IMR-90 (cell line): ENCODE measurements at regions not wholly inside any gene's neighbourhood (a gene's known extent, or its start where the extent isn't known, plus 50 kb on each side); places are given as distances from the start of the nearest gene placed in this dataset.

ENCODE experiments used
- ATAC-seq: fragments of 200-7000 bp; cut with Tn5 transposase; 2 replicates; pipeline ENCODE4 v1.9.1; 2020; ENCODE audit warnings: low read depth, mild to moderate bottlenecking, moderate library complexity
- BruUV-seq: library from RNA; stranded (reverse); fragments of 400-500 nt; replicated peaks from 2 replicates; lab custom pipeline; 2021; lab: Mats Ljungman, UMichigan
- CTCF ChIA-PET: fragments of 300-600 bp; formaldehyde crosslinking; extraction: SDS; loops from one replicate; lab custom pipeline; 2021; ENCODE audit warnings: antibody characterized with exemption; lab: Yijun Ruan, JAX
- POLR2A ChIA-PET: fragments of 300-600 bp; sonication (Branson Sonifier 250); formaldehyde crosslinking; loops from one replicate; lab custom pipeline; 2022; ENCODE audit warnings: antibody characterized with exemption; ENCODE audit not compliant: unreplicated experiment; lab: Charles Lee
- DNase-seq: peaks from one replicate; pipeline ENCODE4 v3.0.0; 2013
- H2AFZ ChIP-seq: replicated peaks from 2 replicates; pipeline ENCODE3; 2013; ENCODE audit warnings: low read length, mild to moderate bottlenecking; ENCODE audit not compliant: poor library complexity
- H2AK5ac ChIP-seq: 2 replicates; pipeline ENCODE4 v1.6.1; 2013; ENCODE audit warnings: low read depth, low read length, inconsistent platforms
- H2AK9ac ChIP-seq: replicated peaks from 2 replicates; pipeline ENCODE3; 2013; ENCODE audit warnings: mild to moderate bottlenecking, low read depth, low read length, moderate library complexity; ENCODE audit not compliant: poor library complexity
- H2BK120ac ChIP-seq: 2 replicates; pipeline ENCODE4 v1.6.1; 2013; ENCODE audit warnings: low read depth, low read length, inconsistent platforms
- H2BK15ac ChIP-seq: 3 replicates; pipeline ENCODE4 v1.6.1; 2013; ENCODE audit warnings: low read depth, low read length, inconsistent platforms
- H2BK20ac ChIP-seq: 2 replicates; pipeline ENCODE4 v1.6.1; 2013; ENCODE audit warnings: low read depth, mild to moderate bottlenecking, inconsistent platforms, low read length, moderate library complexity
- H2BK5ac ChIP-seq: 2 replicates; pipeline ENCODE4 v1.6.1; 2013; ENCODE audit warnings: mild to moderate bottlenecking, low read depth, low read length, inconsistent platforms; ENCODE audit not compliant: poor library complexity, severe bottlenecking
- H3K14ac ChIP-seq: replicated peaks from 2 replicates; pipeline ENCODE4 v1.6.1; 2013; ENCODE audit warnings: low read depth, low read length, inconsistent platforms
- H3K18ac ChIP-seq: 2 replicates; pipeline ENCODE4 v1.6.1; 2013; ENCODE audit warnings: low read depth, low read length, control low read depth
- H3K23ac ChIP-seq: 2 replicates; pipeline ENCODE4 v1.6.1; 2013; ENCODE audit warnings: low read depth, low read length, inconsistent platforms
- H3K27ac ChIP-seq: 2 replicates; pipeline ENCODE4 v1.5.1; 2013; ENCODE audit warnings: mild to moderate bottlenecking, control low read depth, low read length; ENCODE audit not compliant: insufficient read depth
- H3K27me3 ChIP-seq: 2 replicates; pipeline ENCODE4 v1.6.1; 2013; ENCODE audit warnings: low read length; ENCODE audit not compliant: control insufficient read depth, insufficient read depth
- H3K36me3 ChIP-seq: 2 replicates; pipeline ENCODE4 v1.6.1; 2013; ENCODE audit warnings: low read length, mixed read lengths; ENCODE audit not compliant: control insufficient read depth, insufficient read depth
- H3K4ac ChIP-seq: 2 replicates; pipeline ENCODE4 v1.6.1; 2013; ENCODE audit warnings: low read depth, low read length, inconsistent platforms
- H3K4me1 ChIP-seq: 2 replicates; pipeline ENCODE4 v1.6.1; 2013; ENCODE audit warnings: low read length, mixed read lengths; ENCODE audit not compliant: control insufficient read depth, insufficient read depth
- H3K4me2 ChIP-seq: 2 replicates; pipeline ENCODE4 v1.6.1; 2013; ENCODE audit warnings: low read depth, mild to moderate bottlenecking, control low read depth, low read length, moderate library complexity
- H3K4me3 ChIP-seq: 2 replicates; pipeline ENCODE4 v1.5.1; 2013; ENCODE audit warnings: low read depth, mild to moderate bottlenecking, control low read depth, low read length, moderate library complexity; ENCODE audit not compliant: insufficient read depth
- H3K56ac ChIP-seq: 2 replicates; pipeline ENCODE4 v1.6.1; 2013; ENCODE audit warnings: low read length, inconsistent platforms; ENCODE audit not compliant: insufficient read depth; ENCODE audit errors: extremely low read depth
- H3K79me1 ChIP-seq, 2 experiments: 2 replicates each; pipeline ENCODE4 v1.6.1; 2013; ENCODE audit warnings: low read length in 2 of 2, inconsistent platforms in 1 of 2, low read depth in 1 of 2
- H3K9ac ChIP-seq: 2 replicates; pipeline ENCODE4 v1.6.1; 2013; ENCODE audit warnings: low read depth, low read length, control low read depth
- H3K9me1 ChIP-seq: 2 replicates; pipeline ENCODE4 v1.6.1; 2013; ENCODE audit warnings: low read length, inconsistent platforms; ENCODE audit not compliant: insufficient read depth
- H3K9me3 ChIP-seq: 2 replicates; pipeline ENCODE4 v1.6.1; 2013; ENCODE audit warnings: low read length; ENCODE audit not compliant: control insufficient read depth, insufficient read depth
- H4K20me1 ChIP-seq: 2 replicates; pipeline ENCODE4 v1.6.1; 2013; ENCODE audit warnings: low read length, inconsistent platforms; ENCODE audit not compliant: insufficient read depth
- H4K5ac ChIP-seq: 2 replicates; pipeline ENCODE4 v1.6.1; 2013; ENCODE audit warnings: mild to moderate bottlenecking, low read depth, low read length, control low read depth
- H4K8ac ChIP-seq, 2 experiments: 2 replicates each; pipeline ENCODE4 v1.6.1; 2013; ENCODE audit warnings: low read depth in 2 of 2, low read length in 2 of 2, control low read depth in 1 of 2, inconsistent platforms in 1 of 2
- H4K91ac ChIP-seq: 2 replicates; pipeline ENCODE4 v1.6.1; 2013; ENCODE audit warnings: low read depth, low read length, inconsistent platforms; ENCODE audit not compliant: insufficient read depth
- MAFK ChIP-seq: IDR thresholded peaks from 2 replicates; pipeline ENCODE4 v1.6.1; 2012; ENCODE audit warnings: low read depth, low read length, improper control_type of control experiment
- MAZ ChIP-seq: IDR thresholded peaks from 2 replicates; pipeline ENCODE4 v1.6.1; 2012; ENCODE audit warnings: low read depth, mild to moderate bottlenecking, low read length, improper control_type of control experiment, moderate library complexity, borderline replicate concordance
- MXI1 ChIP-seq: IDR thresholded peaks from 2 replicates; pipeline ENCODE4 v1.6.1; 2012; ENCODE audit warnings: low read depth, mild to moderate bottlenecking, low read length, moderate library complexity, borderline replicate concordance
- RFX5 ChIP-seq: IDR thresholded peaks from 2 replicates; pipeline ENCODE4 v1.8.0; 2012; ENCODE audit warnings: low read depth, mild to moderate bottlenecking, low read length, moderate library complexity
- WGBS, 2 experiments: methylation state at CpG; one replicate each; pipeline versions ENCODE4 v1.1.5 to v1.1.7; 2013; ENCODE audit warnings: missing lambda C conversion rate in 2 of 2; ENCODE audit not compliant: insufficient read length in 1 of 2; ENCODE audit errors: extremely low coverage in 2 of 2; 5-methylcytosine and 5-hydroxymethylcytosine counted together
- dilution Hi-C: fragments of 300-500 bp; cut with HindIII; formaldehyde crosslinking; loops from one replicate; pipeline ENCODE4 v1.14.3; 2018; ENCODE audit warnings: low sequenced_read_pairs; ENCODE audit not compliant: unreplicated experiment
- in situ Hi-C: fragments of 300-500 bp; cut with MboI; formaldehyde crosslinking; loops from 3 replicates; pipeline ENCODE4 v1.14.3; 2019; ENCODE audit warnings: low sequenced_read_pairs, inconsistent platforms, mixed read lengths
- intact Hi-C: fragments of 100-400 bp; cut with micrococcal nuclease; formaldehyde crosslinking; loops from 2 replicates; pipeline ENCODE4 v1.10.0; 2022
- TF ChIP-seq, protein P1 (sequence below): conservative IDR thresholded peaks from 2 replicates; pipeline ENCODE4 v1.5.1; 2012; ENCODE audit warnings: mild to moderate bottlenecking, low read depth, low read length, improper control_type of control experiment

DNA sequence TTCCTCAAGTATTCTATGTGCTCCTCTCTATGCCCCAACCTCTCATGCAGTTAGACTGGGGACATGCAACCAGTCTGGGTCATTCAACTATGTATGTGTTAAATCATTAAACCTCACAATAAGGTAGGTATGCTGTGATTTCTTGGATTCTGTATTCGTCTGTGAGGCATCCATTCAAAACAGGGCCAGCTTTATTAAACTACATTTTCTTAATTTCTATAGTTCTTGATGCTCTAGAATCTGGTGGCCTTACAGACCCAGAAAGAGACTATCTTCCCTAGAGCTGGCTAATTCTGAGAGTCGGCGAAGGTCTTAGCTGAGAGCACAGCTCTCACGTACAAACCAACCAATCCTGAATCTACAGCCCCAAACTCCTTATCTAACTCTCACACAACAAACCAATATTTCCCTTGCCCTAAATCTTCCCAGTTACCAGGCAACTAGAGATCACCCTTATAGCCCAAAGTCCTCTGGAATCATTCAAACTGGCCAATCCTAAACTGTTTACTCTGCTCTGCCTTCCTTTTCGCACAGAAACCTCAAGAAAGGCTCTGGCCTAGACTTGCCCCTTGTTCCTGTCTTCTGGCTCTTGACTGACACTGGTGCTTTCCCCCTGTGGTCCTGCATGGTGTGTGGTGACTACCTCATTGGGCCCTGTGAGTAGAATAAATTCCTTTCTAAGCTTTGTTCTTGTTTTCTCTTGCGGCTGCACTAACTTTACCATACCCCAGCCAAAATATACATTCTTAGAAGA is 203.5 kb upstream of the TET2 start:
- no peak overlapping the region for H4K91ac ChIP-seq
- ChIA-PET CTCF (interaction anchor here (0.6 kb wide), 1 partner anchor 16 kb away, joined by 3 read pairs; no protein-coding TSS in a partner anchor), POLR2A (no interaction called here)
- H2BK20ac ChIP-seq, result no peak overlapping the region
- TF ChIP-seq RFX5 (no peak), MXI1 (no peak), MAFK (no peak), MAZ (no peak)
- TF ChIP-seq, protein P1, sequence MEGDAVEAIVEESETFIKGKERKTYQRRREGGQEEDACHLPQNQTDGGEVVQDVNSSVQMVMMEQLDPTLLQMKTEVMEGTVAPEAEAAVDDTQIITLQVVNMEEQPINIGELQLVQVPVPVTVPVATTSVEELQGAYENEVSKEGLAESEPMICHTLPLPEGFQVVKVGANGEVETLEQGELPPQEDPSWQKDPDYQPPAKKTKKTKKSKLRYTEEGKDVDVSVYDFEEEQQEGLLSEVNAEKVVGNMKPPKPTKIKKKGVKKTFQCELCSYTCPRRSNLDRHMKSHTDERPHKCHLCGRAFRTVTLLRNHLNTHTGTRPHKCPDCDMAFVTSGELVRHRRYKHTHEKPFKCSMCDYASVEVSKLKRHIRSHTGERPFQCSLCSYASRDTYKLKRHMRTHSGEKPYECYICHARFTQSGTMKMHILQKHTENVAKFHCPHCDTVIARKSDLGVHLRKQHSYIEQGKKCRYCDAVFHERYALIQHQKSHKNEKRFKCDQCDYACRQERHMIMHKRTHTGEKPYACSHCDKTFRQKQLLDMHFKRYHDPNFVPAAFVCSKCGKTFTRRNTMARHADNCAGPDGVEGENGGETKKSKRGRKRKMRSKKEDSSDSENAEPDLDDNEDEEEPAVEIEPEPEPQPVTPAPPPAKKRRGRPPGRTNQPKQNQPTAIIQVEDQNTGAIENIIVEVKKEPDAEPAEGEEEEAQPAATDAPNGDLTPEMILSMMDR, result no peak
- no peaks in the 10 kb centered on the region for H3K27me3 ChIP-seq
- H4K5ac ChIP-seq, result no peak overlapping the region
- H3K27ac ChIP-seq, result no peak overlapping the region
- no peak overlapping the region for H2AFZ ChIP-seq
- H3K4me1 ChIP-seq, result no peaks in the 10 kb centered on the region
- H4K20me1 ChIP-seq, result no peaks in the 10 kb centered on the region
- H3K36me3 ChIP-seq, result no peaks in the 10 kb centered on the region
- no peak overlapping the region for H3K23ac ChIP-seq
- H3K4me2 ChIP-seq, result no peak overlapping the region
- no peaks in the 10 kb centered on the region for H3K79me1 ChIP-seq
- dilution Hi-C loops, result no loop called here
- WGBS, 2 experiments, result 88% methylated on average over 3 of the region's 6 CpGs; no CpG with 5 or more reads in 1 of the 2 experiments
- H4K8ac ChIP-seq, result no peak overlapping the region
- no peak overlapping the region for H2BK15ac ChIP-seq
- H2BK120ac ChIP-seq, result no peak overlapping the region
- H2BK5ac ChIP-seq, result no peak overlapping the region
- ATAC-seq, result no peak
- H2AK9ac ChIP-seq, result no peak overlapping the region
- in situ Hi-C loops, result no loop called here
- H3K9me3 ChIP-seq, result no peaks in the 10 kb centered on the region
- no peak overlapping the region for H3K4ac ChIP-seq
- no peak overlapping the region for H3K18ac ChIP-seq
- intact Hi-C loops, result no loop called here
- H3K9ac ChIP-seq, result no peak overlapping the region
- DNase-seq, result no peak
- no peak overlapping the region for H3K4me3 ChIP-seq
- H2AK5ac ChIP-seq, result no peak overlapping the region
- H3K14ac ChIP-seq, result no peak overlapping the region
- no peaks in the 10 kb centered on the region for H3K9me1 ChIP-seq
- H3K56ac ChIP-seq, result no peak overlapping the region
- BruUV-seq, result no TSS peak
